AG10803 (cell line): ENCODE measurements at regions not wholly inside any gene's neighbourhood (a gene's known extent, or its start where the extent isn't known, plus 50 kb on each side); places are given as distances from the start of the nearest gene placed in this dataset.

Experiments used
- DNase-seq: peaks from one replicate; pipeline ENCODE4 v3.0.0; 2010; ENCODE audit warnings: low read depth
- H3K4me3 ChIP-seq: 2 replicates; pipeline ENCODE4 v1.5.1; 2011; ENCODE audit warnings: mild to moderate bottlenecking, low read length, control low read depth
- CTCF ChIP-seq: conservative IDR thresholded peaks from 2 replicates; pipeline ENCODE4 v1.5.1; 2011; ENCODE audit warnings: mild to moderate bottlenecking, low read length, control low read depth, inconsistent platforms

- no peak overlapping the region for H3K4me3 ChIP-seq
- TF ChIP-seq CTCF: no peak
- DNase-seq: no peak
Observed at GRCh38 chr13:70408865-70409264, 300.6 kb upstream of the KLHL1 start.

DNA sequence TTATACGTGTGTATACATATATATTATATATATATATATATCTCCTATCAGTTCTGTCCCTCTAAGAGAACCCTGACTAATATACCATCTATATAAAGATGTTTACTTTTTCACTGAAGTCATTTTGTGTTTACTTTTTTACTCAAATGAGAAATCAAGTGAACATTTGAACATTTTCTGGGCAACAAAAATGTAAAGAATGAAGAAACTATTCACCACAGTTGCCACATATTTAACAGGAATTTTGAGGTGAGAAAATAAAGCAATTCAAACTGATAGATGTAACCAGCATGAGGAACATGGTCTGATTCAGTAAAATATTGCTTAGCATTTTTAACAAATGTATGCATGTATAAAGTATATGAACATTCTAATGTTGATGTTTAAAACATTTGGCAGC is 299.2 kb upstream of the KLHL1 start:
- H3K4me3 ChIP-seq: no peak overlapping the region
- DNase-seq: no peak
- no peak for TF ChIP-seq CTCF

- H3K4me3 ChIP-seq: no peak overlapping the region
- DNase-seq: no peak
- TF ChIP-seq CTCF: no peak
Observed at GRCh38 chr13:70405266-70405665, 297.0 kb upstream of the KLHL1 start.

GRCh38 chr13:70394031-70394548 is 285.8 kb upstream of the KLHL1 start:
- TF ChIP-seq CTCF: no peak
- DNase-seq: no peak
- no peak overlapping the region for H3K4me3 ChIP-seq

- no peak overlapping the region for H3K4me3 ChIP-seq
- no peak for DNase-seq
- no peak for TF ChIP-seq CTCF
Observed at GRCh38 chr13:70391678-70392077, 283.4 kb upstream of the KLHL1 start.

GRCh38 chr13:70390968-70391367 is 282.7 kb upstream of the KLHL1 start:
- DNase-seq: no peak
- TF ChIP-seq CTCF: no peak
- H3K4me3 ChIP-seq: no peak overlapping the region

GRCh38 chr13:70390064-70390463 is 281.8 kb upstream of the KLHL1 start:
- DNase-seq: no peak
- TF ChIP-seq CTCF: no peak
- no peak overlapping the region for H3K4me3 ChIP-seq
